Neutrophil (primary cell): ENCODE measurements at regions not wholly inside any gene's neighbourhood (a gene's known extent, or its start where the extent isn't known, plus 50 kb on each side); places are given as distances from the start of the nearest gene placed in this dataset.

Source experiments
- H3K27ac ChIP-seq: fragments of 200-600 bp; sonication (generic); 2 replicates; pipeline ENCODE4 v1.5.1; 2016; ENCODE audit warnings: mild to moderate bottlenecking, moderate library complexity
- H3K27me3 ChIP-seq: fragments of 200-600 bp; sonication (generic); 2 replicates; pipeline ENCODE4 v1.6.0; 2016; ENCODE audit warnings: mild to moderate bottlenecking
- H3K36me3 ChIP-seq: fragments of 200-600 bp; sonication (generic); 2 replicates; pipeline ENCODE4 v1.5.1; 2017
- H3K4me1 ChIP-seq, 2 experiments: fragments of 200-600 bp in 1 of 2; sonication (generic) in 1 of 2; 1 replicate in 1 of 2; 2 replicates in 1 of 2; pipeline versions ENCODE4 v1.5.1 to v1.6.1; 2013 to 2016; ENCODE audit warnings: low read depth in 1 of 2, low read length in 1 of 2, mild to moderate bottlenecking in 1 of 2, moderate library complexity in 1 of 2; ENCODE audit not compliant: control insufficient read depth in 1 of 2, insufficient read depth in 1 of 2
- H3K4me3 ChIP-seq, 2 experiments: fragments of 200-600 bp in 1 of 2; sonication (generic) in 1 of 2; 1 replicate in 1 of 2; 2 replicates in 1 of 2; pipeline ENCODE4 v1.5.1; 2013 to 2016; ENCODE audit warnings: low read depth in 1 of 2, low read length in 1 of 2, mild to moderate bottlenecking in 1 of 2, moderate library complexity in 1 of 2
- H3K9me3 ChIP-seq: fragments of 200-600 bp; sonication (generic); 2 replicates; pipeline ENCODE4 v1.5.1; 2016
- CTCF ChIP-seq: fragments of 200-600 bp; sonication (generic); IDR thresholded peaks from 2 replicates; pipeline ENCODE4 v1.5.1; 2016; ENCODE audit warnings: antibody characterized with exemption

- Histone ChIP-seq H3K36me3 (no peaks in the 10 kb centered on the region), H3K27me3 (no peaks in the 10 kb centered on the region), H3K4me1 (peaks cover 0 to 8% of the 10 kb centered on the region in 2 experiments), H3K27ac (no peak overlapping the region), H3K4me3 (no peak overlapping the region), H3K9me3 (no peaks in the 10 kb centered on the region)
- no peak for TF ChIP-seq CTCF
Measured at GRCh38 chr18:29080946-29081345, 904.0 kb upstream of the CDH2 start.

GRCh38 chr18:29078273-29078672, 901.3 kb upstream of the CDH2 start:
- TF ChIP-seq CTCF = no peak
- H3K9me3 ChIP-seq = no peaks in the 10 kb centered on the region

DNA sequence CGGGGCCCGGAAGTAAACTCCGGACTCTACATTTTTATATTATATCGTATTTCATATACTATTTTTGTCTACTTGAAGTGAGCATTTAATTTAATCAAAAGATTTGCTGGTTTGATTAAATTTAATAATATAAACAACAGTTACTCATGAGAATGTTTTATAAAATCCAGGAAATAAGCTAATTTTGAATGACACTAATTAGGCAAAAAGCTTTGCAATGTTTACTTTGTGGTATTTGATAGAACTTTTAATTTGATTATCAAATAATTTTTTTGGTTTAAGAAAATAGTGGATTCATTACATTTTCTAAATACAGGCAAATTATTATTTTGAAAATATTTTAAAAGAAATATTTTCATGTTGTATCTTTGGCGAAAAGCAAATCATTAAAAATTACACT, 900.4 kb upstream of the CDH2 start:
- no peaks in the 10 kb centered on the region for H3K36me3 ChIP-seq
- H3K9me3 ChIP-seq = no peaks in the 10 kb centered on the region
- H3K27ac ChIP-seq = no peak overlapping the region
- no peaks in the 10 kb centered on the region for H3K27me3 ChIP-seq
- H3K4me3 ChIP-seq = no peak overlapping the region
- TF ChIP-seq CTCF = no peak
- no peaks in the 10 kb centered on the region for H3K4me1 ChIP-seq

More at GRCh38 chr18:29078273-29078672, 901.3 kb upstream of the CDH2 start:
- no peak overlapping the region for H3K27ac ChIP-seq
- no peaks in the 10 kb centered on the region for H3K4me1 ChIP-seq
- H3K4me3 ChIP-seq = no peak overlapping the region
- H3K27me3 ChIP-seq = no peaks in the 10 kb centered on the region
- H3K36me3 ChIP-seq = no peaks in the 10 kb centered on the region

DNA sequence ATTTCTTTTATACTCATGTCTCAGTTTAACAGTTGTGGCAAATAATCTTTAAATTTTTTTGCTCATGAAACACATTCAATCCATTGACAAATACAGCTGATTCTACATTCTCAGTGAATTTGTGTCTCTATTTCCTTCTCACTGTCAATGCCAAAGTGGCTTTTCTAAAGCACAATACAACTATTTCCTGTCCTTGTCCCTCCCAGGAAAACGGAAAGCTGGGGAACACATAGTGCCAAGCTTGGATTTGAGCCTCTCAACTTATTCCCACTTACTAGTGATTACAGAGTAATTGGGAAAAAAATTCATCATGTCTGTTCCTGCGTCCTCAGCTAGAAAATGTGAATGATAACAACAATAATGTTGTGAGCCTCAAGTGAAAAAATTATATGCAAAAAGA, 899.7 kb upstream of the CDH2 start:
- no peak overlapping the region for H3K4me3 ChIP-seq
- no peaks in the 10 kb centered on the region for H3K36me3 ChIP-seq
- no peaks in the 10 kb centered on the region for H3K9me3 ChIP-seq
- no peaks in the 10 kb centered on the region for H3K4me1 ChIP-seq
- no peaks in the 10 kb centered on the region for H3K27me3 ChIP-seq
- no peak overlapping the region for H3K27ac ChIP-seq
- no peak for TF ChIP-seq CTCF

- no peaks in the 10 kb centered on the region for H3K9me3 ChIP-seq
- no peaks in the 10 kb centered on the region for H3K27me3 ChIP-seq
- H3K36me3 ChIP-seq = no peaks in the 10 kb centered on the region
- no peak for TF ChIP-seq CTCF
- H3K4me1 ChIP-seq = peaks cover 0 to 13% of the 10 kb centered on the region in 2 experiments
- H3K4me3 ChIP-seq = no peak overlapping the region
- no peak overlapping the region for H3K27ac ChIP-seq
Measured at GRCh38 chr18:29074147-29074546, 897.2 kb upstream of the CDH2 start.

DNA sequence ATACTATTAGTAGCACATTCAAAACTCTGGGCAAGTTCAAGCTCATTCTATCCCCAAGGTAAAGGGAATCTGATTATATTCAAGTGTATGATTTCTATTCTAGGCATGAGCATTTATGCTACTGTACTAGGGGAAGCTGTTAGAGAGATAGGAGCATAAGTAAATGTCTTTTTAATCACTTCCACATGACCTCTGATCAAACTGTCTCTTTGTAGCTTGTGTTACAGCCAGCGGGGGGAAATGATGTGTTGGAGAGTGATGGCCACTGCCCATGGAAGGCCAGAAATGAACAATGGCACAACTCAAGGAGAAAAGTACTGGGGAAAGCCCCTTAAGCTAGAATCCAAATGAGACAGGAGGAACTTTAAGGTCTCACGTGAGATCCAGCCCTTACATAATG, 894.9 kb upstream of the CDH2 start:
- Histone ChIP-seq H3K9me3 (no peaks in the 10 kb centered on the region), H3K36me3 (no peaks in the 10 kb centered on the region)
- TF ChIP-seq CTCF = no peak

More for the DNA sequence above, 894.9 kb upstream of the CDH2 start:
- Histone ChIP-seq H3K27me3 (no peaks in the 10 kb centered on the region), H3K4me3 (no peak overlapping the region), H3K27ac (no peak overlapping the region), H3K4me1 (peaks cover 0 to 13% of the 10 kb centered on the region in 2 experiments)
